Activated CD8-positive, alpha-beta memory T cell treated with anti-CD3 and anti-CD28 coated beads, Interleukin-2, amount 50 U/mL, for 48 hours (primary cell): ENCODE measurements at regions not wholly inside any gene's neighbourhood (a gene's known extent, or its start where the extent isn't known, plus 50 kb on each side); places are given as distances from the start of the nearest gene placed in this dataset.
A peak's percentile ranks its signal among the peaks of the same experiment; 100 is the strongest.

Experiments
- DNase-seq: peaks from one replicate; pipeline ENCODE4 v3.0.0-alpha.2; 2020

- no peak for DNase-seq
Observed at GRCh38 chr10:71072823-71073210, 139.6 kb upstream of the UNC5B start.

GRCh38 chr10:71073451-71074175 lies 138.8 kb upstream of the UNC5B start:
- no peak for DNase-seq

DNA sequence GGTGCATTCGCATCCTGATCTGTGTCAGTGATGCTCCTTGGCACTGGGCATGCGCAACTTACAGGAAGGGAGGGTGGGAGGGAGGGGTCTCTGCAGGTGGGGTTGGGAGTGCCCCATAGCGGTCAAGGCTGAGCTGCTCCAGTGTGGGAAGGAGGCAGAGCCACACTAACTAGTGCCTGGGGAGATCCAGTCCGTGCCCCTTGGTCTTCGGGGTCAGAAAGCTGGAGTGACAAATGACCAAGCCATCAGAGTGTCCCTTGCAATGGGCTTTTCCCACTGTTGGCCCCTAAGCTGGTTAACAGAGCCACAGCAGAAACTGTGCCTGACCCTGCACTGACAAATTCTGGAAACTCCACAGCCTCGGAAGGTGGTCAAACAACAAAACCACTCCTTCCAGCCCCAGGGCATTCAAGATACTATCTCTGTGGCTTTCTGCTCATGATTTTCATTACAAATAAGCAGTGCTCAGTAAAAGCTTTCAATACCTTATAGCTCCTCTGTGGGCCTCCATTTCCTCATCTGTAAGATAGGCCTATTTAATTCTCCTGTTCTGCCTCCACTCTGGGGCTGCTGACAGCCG lies 138.1 kb upstream of the UNC5B start:
- no peak for DNase-seq

- DNase-seq, result no peak
Observed at GRCh38 chr10:71075086-71075758, 137.1 kb upstream of the UNC5B start.

- no peak for DNase-seq
Observed at GRCh38 chr10:71075759-71076472, 136.5 kb upstream of the UNC5B start.

- DNase-seq, result peak; percentile 26
Observed at GRCh38 chr10:71076473-71077142, 135.8 kb upstream of the UNC5B start.

- DNase-seq, result peak; percentile 36
Observed at GRCh38 chr10:71077143-71077581, 135.2 kb upstream of the UNC5B start.

- peak; percentile 15 for DNase-seq
Observed at GRCh38 chr10:71077796-71078453, 134.4 kb upstream of the UNC5B start.

GRCh38 chr10:71078454-71079145 lies 133.8 kb upstream of the UNC5B start:
- peak; percentile 42 for DNase-seq

- peak; percentile 30 for DNase-seq
Observed at GRCh38 chr10:71079761-71080380, 132.5 kb upstream of the UNC5B start.

DNA sequence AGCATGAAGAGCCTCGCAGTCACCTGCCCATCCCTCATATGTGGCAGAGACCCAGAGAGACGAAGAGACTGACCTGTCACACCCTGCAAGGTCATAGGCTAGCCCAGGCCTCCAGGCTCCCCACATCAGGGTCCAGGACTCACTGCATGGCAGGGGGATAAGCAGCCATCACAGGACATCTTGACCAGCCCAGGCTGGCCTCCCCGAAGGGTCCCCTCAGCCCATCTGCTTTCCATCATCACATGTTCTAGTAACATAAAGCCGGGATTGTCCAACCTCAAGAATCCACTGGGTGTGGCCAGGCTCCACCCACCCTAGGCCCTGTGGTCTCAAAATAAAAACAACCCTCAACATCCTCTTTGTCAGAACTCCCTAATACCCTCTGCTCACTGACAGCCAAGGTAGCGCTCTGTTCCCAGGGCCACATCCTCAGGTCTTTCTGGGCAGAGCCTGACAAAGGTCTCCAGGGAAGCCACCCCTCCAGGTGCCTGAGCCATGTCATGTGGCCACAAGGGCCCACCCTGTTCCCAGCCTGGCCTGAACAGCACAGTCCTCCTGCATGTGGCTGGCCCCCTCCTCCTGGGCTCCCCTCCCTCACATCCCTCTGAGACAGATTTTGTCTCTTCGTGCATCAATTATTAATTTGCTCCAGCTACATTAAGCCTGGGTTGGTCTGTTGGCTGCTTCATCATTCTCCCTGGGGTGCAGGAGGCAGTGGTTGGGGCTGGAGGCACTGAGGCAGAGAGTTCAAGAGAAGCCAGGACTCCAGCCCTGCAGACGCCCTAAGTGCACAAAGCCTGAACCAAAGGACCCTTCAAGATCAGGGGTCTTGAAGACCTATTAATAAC lies 131.8 kb upstream of the UNC5B start:
- DNase-seq, result peak; percentile 26

GRCh38 chr10:71081229-71081560 lies 131.2 kb upstream of the UNC5B start:
- peak; percentile 13 for DNase-seq

- DNase-seq, result peak; percentile 7
Observed at GRCh38 chr10:71081912-71082311, 130.5 kb upstream of the UNC5B start.

DNA sequence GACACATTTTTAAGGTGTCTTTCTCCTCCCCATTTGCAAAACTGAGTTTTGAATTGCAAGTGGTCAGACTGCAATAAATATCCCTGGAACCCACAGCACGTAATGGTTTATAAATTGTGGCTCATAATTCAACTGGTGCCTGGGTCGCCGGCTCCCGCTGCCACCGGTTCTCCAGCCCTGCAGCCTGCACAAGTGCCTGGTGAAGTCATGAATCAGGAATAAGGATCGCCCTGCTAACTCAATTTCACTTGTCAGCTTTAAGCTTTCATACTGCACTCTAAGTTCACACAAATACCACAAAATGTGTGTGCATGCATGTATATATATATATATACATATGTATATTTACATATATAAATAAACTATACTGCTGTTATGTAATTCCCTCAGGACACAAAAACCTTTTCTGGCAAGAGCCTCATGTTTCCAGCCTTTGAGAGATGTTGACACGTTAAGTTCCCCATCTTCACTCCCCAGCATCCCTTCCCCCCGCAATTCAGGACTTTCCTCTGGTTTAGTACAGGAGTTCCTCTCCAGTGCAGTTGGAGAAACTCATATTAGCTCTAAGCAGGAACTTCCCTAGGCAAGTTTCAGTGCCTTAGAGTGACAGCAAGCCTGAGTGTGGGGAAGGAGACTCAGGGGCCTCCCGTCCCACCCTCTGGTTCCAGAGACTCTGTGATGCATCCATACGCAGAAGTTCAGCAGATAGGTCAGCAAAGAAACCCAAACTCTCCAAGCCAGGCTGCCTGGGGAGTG lies 129.2 kb upstream of the UNC5B start:
- DNase-seq, result peak; percentile 18

DNA sequence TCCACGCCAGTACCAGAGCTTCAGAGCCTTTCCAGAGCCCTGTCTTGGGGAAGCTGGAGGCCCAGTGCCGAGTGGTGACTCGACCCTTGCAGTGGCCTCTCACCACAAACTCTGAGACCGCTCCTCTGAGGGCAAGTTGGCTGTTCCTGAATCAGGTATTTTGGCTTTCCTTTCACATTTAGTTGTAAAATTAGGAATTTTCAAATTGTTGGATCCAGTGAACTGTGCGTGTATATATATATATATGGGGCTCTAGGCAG lies 128.7 kb upstream of the UNC5B start:
- no peak for DNase-seq

DNA sequence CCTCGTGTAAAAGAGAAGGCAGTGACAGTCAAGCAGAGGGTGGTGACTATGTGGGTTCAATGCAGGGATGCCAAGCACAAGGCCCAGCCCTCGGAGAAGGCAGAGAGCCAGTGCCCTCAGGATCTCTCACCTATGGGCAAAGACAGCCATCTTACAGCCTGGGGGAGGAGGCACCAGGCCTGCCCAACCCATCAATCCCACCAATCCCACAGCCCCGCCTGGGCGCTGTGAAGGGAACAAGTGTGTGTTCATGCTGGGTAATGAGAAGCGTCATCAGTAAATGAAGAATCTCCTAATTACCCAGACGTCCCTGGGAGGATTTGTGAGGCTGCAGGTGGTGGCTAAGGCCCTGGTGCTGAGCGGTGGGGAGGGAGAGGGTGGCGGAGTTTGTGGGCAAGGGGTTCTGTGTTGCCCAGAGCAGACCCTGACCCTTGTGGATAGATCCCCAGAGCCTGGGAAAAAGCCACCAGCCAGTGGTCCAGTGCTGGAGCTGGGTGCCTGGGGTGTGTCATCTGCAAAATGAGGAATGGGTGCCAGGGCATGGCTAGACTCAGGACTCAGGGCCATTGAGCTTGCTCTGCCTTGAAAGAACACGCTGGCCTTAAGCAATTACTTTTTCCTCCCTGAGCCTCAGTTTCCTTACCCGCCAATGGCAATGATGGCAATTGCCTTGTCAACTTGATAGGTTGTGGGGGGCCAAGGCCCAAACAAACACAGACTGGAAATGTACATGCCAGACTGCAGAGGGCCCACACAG lies 128.1 kb upstream of the UNC5B start:
- peak; percentile 32 for DNase-seq

DNA sequence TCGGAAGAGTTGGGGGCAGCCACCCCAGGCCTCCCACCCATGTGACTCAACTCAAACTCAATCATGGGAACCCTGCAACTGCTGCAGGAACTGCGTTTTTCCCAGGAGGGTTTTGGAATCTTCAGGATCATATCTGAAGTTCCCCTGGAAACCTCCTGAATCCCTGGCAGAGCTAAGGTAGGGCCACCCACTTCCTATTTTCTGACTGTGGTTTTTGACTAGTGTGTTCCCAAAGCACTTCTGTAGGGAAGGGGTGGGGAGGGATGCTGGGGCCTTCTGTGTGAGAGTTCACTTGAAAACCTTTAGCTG lies 127.6 kb upstream of the UNC5B start:
- DNase-seq, result no peak

DNA sequence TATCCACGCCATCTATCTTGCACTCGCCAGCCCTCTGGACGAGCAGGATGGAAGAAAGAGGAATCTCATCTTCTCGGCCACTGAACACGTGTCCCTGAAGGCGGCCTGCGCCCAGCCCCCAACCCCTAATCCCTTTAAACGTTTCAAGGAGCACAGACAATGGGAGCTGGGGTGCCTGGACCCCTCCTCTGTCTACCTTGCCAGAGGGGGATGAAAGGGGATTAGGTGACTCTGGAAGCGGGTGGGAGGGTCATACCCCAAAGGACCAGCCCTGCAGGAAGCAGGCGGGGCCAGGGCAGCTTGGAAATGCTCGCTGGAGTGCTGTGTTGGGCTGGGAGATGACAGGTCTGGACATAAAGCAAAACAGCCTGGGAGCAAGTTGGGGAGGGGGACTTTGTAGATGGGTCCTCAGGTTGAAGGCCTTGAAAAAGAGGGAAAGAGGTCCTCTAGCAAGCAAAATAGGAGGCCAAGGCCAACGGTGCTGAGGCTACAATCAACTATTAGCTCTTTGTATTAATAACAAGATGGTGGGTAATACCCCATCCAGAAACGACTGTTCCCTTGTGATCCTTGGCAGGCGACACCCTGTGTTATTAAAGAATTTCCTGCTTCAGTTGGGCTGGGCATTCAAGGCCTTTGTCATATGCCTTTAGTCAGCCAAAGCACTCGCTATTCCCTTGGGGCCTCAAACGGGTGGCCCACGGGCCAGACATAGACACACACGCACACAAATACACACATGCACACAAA lies 126.5 kb upstream of the UNC5B start:
- peak; percentile 36 for DNase-seq
